ENCODE measurements at regions not wholly inside any gene's neighbourhood (a gene's known extent, or its start where the extent isn't known, plus 50 kb on each side); places are given as distances from the start of the nearest gene placed in this dataset.

DNA sequence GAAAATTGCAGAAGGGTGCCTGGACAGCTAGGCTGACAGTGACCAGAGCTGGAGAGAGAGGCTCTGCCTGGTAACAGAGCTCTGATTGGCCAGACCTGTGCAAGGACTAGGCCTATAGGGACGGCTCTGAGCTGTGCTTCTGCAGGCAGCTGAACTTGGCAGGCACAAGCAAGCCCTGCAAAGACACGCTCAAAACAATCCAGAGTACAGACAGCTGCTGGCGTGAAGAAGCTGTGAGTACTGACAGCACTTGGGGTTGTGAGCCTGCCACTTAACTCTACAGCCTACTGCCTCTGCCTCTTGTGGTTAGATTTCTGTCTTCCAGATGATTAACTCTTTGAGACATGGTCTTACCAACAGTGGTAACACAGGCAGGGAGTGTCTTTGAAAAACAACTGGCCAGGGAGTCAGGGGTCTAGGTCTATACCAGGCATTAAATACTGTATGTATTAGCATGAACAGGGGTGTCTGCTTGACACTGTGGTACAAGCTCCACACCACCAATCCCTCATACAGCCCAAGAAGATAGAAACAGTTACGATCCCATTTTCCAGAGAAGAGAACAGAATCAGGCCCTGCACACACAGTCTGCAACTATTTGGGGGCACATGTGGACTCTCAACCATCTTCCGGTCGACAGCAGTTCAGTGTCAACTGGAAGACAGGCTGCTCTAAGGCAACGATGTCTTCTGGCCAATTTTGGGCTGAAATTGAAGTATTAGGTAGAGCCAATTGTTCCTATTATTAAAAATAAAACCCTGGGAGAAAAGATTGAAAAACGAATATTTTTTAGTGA lies 568.4 kb downstream of the TNS1 start:
- DNase-seq, result peak; percentile 96

DNA sequence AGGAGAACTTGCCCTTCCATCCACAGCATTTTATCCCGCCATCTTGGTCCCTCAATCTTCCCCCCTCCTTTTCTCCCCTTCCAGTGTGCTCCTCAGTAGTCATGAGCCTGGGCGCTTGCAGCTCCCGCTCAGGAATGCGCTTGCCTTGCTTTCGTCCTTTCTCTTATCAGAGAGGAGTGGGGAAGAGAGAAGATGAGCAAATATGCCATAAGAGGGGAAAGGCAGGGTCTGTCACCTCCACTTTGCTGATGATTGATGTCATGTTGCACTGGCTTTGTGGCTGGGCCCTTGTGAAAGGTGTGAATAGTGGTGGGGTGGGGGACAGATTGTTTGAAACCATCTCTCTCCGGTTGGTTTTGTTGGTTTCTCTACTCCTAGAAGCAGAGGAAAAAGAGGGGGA lies 569.3 kb downstream of the TNS1 start:
- peak; percentile 35 for DNase-seq

DNA sequence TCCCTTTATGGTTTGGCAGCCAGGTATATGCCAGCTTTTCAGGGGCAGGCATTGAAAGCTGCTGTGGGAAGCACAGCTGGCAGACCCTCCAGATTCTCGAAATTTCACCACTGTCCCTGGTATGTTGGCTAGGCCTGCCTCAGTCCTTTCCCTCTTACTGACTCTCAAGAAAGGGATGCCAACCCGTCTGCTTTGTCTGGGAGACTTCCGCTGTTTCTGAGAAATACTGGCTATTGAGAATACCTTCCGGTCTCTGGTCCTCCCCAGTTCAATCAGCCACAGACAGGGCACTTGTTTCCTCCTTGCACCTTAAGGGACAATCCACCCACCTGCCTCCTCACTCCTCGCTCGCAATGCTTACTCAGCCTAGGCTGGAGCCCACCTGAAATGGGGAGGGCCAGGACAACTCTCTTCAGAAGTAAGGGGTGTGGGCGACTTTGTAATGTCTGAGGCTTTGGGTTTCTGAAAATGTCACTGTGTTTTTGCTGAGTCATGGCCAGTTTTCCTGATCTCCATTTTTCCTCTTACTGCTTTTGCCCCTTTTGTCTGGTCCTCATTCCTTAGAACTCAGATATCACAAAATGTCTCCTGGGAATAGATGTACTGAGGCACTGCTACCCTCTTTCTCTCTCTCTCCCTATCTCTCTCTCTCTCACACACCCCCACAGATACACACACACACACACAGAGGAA lies 571.1 kb downstream of the TNS1 start:
- DNase-seq, result no peak

DNA sequence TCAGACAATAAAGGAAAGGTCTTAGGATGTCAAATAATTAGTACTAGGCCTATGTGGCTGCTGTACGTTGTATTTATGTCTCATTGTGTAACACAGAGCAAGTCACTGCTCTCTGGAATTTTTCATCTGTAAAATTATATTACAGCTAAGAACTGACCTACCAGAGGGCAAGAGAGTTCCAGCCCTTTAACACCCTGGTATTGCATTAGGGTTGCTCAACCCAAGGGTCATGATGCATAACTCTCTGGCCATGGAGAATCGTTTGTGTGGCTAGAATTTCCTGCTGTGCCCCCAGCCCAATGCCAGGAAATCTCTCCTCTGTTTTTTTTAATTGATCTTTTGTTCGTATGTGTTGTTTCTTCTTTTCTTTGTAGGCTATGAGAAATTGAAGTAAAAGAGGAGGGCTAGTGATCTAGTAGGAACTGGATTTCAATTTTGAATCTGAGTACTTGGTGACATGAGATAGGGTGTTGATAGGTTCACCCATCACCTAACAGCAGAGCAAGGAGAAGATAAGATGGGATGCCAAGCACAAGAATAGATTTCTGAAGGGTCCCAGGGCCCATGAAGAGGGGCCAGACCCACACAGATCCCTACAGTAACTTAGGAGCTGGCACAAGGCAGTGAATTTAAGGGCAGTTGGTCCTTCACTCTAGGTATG lies 571.2 kb upstream of the TNP1 start:
- peak; percentile 17 for DNase-seq

DNA sequence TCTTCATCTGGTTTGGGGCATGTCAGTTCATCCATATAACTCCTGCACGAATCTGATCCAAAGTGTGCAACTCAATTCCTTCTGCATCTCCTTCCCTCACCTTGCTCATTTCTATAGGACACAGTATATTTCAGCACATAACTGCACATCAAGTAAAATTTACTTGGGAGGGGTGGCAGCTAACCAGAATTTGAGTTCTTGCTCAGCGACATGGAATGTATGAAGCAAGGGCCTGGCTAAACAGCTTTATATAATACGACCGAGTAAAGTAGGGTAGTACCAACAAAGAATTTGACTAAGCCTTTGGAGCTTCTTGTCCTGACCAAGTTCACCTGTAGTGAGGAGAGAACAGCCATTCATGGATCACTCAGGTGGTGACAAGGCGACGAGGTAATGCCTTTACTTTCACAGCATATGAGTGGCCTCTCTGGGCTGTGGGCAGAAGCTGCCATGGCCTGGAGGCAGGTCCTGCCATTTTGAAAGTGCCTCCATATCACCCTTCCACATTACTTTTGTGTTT lies 570.2 kb upstream of the TNP1 start:
- DNase-seq, result peak; percentile 44

DNA sequence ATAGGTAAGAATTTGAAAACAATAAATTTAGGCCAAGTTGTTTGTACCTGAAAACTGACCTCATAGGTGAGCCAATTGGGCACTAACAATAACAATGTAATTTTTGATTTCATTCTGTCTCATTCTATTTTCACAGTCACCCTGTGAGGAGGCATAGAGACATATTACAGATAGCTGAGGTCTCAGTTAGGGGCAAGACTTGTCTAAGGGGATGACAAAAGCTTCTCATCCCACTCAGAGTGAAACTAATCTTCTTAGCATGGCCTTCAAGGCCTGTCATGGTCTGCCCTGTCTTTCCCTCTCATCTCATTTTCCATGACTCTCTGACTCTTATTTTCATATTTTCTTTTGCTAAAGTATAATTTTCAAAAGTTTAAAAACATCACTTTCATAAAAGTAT lies 562.0 kb upstream of the TNP1 start:
- no peak for DNase-seq

DNA sequence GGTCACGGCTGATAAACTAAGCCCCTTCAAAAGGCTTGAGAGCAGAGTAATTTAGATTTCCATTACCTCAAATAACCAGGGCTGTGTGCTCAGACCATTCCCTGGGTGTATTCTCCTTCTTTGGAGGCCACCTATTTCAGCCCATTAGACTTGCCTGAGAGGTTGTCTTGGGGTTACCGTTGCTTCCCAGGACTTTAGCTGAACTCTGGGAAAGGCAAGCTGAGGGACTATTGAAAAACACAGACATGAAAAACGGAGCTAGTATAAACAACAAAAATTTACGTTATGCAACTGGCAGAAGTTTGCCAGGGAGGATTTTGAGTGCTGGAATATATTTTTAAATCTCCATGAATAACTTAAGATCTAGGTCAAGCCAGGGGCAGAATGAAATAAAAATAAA lies 561.0 kb upstream of the TNP1 start:
- no peak for DNase-seq

DNA sequence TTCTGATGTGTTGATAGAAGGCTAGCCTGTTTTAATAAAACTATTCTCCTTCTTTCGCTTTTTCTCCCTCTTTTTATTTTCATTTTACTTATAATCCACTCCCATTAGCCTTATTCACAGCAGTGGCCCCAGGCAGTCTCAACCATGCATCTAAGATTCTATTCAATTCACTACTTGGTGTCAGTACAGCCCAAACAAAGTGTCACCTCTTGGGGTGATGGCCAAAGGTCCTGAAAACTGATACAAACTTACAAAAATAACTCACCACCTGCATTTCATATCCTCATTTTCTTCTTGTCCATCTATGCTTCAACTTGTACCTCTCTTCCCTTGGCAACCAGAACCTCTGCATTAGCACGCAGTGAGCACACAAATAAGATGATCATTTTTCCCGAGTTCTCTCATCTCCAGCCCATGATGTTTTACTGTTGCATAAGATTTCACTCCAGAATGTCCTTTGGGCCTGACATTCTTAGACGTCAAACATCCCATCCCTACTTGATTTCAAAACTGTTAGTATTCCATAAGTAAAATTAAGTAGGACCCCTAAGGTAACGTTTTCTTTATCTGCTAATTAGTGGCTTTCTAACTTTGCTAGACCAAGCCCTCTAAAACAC lies 559.3 kb upstream of the TNP1 start:
- no peak for DNase-seq

DNA sequence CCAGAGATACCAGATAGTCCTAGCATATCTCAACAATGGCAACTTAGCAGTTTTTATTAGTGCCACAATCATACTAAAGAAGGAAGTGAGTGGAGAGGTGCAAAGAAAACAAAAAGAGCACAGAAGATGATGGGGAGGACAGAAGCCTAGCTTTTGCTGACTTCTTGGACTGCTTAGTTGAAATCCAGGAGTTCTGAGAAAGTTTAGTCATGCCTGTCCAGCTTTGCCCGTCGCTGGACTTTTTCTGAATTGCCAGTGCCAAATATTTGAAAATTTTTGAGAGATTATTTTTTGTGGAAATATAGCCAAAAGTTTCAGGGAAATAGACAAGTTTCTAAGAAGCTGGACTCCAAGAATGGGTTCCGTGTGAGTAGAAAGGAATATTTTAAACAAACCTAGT lies 558.7 kb upstream of the TNP1 start:
- no peak for DNase-seq

DNA sequence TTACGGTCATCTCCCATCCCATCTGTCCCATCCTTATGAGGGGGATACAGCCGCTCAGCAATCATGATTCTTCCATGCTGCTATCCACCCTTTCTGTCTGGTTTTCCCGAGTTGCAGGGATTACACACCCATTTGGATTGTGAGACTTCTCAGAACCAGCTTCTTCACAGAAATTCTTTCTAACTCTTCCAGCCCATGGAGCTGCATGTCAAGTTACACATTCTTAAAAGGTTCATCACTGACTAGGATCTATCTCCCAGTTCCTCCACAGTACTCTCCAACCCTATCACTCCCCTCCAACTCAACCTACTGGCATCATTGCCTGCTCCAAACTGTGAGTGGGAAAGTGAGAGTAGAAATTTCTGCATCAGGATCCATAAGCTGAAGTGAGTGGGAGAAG lies 558.2 kb upstream of the TNP1 start:
- DNase-seq, result peak; percentile 85

DNA sequence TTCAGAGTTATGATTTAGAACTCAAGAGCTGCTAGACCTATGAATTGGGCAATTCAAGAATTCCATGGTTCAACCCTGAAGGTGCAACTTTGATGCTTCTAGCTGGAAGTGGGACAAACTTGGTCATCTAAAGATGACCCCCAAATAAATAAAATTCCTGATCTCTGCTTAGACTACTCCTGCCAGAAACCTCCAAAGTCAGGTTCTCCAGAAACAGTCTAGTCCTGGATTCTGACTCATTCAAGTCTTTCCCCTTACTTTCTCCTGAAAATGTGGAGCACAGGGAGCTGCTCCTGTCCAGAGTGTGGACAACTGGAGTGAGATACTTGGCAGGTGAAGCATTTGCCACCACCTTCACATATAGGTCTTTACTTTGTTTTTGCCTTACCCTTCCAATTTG lies 557.7 kb upstream of the TNP1 start:
- DNase-seq, result peak; percentile 35

DNA sequence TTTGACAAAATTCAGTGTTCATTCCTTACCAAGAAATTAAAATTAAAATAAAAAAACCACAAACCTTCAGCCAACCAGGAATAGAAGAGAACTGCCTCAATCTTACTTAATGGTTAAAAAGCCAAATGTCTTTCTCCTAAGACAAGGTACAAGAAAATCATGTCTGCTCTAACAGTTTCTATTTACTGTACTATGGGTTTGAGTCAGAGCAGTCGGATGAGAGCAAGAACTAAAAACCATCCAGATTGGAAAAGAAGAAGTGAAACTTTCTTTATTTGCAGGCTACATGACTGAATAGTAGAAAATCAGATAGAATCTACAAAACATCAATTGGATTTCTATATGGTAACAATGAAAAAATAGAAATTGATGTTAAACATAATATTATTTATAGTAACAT lies 555.5 kb upstream of the TNP1 start:
- DNase-seq, result no peak

DNA sequence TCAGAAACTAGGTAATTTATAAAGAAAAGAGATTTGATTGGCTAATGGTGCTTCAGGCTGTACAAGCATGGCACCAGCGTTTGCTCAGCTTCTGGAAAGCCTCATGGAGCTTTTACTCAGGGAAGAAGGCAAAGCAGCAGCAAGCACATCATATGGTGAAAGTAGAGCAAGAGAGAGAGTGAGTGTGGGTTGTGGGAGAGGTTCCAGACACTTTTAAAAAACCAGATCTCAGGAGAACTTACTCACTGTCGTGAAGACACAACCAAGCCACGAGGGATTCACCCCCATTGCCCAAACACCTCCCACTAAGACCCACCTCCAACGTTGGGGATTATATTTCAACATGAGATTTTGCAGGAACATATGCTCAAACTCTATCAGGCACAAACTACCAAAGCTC lies 554.6 kb upstream of the TNP1 start:
- DNase-seq, result no peak

DNA sequence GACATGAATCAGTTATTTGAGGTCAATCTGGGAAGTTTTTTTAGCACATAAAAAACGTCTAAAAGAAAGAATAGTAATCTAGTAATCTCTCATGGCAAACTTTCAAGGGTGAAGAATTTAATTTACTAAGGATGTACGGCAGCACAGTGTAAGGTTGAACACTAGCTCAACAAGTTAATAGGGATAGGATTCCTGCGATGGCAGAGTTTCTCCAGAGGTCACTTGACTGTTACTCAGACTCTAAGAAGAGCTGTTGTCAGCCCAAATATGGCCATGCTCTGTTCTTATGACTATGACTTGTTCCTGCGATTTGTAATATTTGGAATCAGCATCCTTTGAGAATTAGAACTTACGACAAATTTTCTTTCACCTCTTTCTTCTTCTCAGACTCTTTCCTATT lies 553.3 kb upstream of the TNP1 start:
- DNase-seq, result peak; percentile 70

DNA sequence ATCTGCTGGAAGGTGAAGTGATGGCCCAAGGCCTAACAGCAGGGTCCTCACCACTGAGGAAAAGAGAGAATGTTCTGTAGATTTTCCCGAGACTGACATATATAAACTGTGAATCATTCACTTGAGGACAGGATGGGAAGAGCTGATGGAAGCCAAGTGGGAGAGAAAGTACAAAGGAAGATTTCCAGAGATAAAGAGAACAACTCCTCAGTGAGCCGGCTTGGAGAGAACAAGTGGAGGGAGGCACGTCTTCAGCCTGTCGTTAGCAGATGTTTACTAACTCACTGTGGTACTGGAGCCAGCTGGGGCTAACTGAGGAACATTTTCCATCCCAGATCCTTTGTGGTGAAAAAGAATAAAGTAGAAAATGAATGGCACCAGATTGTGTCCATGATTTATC lies 552.9 kb upstream of the TNP1 start:
- peak; percentile 71 for DNase-seq

DNA sequence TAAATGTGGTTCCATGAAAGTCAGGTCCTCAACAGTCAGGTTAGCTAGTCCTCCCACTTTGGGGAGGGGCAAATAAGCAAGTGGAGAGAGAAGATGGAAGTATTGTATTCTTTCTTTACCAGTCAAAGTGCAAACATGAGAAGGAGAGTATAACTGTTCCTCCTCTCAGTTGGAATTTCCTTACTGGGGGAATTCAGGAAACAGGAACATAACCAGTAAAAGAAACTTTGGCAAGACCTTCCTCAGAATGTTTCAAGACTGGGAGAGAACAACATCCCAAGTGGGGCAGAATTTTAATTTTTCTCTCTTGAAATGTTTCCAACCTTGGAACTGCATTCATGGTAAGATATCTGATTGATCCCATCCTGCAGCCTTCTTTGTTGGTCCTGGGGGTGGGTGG lies 552.4 kb upstream of the TNP1 start:
- DNase-seq, result no peak

DNA sequence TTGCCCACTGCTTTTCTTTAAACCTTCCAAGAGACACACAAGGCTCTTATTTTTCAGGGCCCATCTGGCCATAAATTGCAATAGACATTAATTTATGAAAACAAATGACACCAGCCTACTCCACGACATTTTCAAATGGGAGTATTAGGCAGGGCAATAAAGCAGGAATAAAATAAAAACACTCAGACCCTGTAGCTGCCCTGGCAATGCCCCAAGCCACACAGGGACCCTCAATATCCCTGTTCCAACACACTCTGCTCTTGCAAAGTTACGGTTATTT lies 550.8 kb upstream of the TNP1 start:
- DNase-seq, result no peak

DNA sequence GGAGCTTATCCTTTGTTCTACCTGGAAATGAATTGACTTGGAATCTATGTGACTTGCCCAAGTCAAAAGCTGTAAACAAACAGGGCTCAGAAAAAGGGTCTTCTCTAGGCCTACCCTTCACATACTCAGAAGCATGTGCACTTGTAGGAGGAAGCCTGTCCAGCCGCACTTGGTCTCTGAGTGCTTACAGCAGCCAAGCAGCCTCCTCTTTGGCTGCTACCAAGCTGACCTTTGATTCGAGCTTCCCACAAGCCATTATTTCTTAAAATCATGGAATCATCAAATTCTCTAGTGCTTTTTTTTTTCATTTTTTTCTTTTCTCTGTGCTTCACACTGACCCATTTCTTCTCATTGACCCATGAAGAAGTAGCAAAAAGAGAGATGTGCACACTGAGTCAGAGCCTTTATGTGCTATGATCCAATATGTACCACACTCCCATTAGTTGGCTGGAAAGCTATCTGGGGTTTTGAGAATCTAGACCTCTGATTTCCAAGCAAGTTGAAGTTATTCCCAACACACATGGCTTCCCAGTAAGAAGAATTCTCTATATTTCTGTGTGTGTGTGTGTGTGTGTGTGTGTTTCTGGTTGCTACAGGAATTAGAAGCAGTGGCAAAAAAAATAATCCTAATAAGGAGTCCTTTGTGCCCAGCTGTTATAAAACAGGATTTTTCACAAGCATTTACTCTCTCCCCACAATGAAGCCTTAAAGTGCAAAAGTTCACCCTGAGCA lies 550.3 kb upstream of the TNP1 start:
- DNase-seq, result no peak

DNA sequence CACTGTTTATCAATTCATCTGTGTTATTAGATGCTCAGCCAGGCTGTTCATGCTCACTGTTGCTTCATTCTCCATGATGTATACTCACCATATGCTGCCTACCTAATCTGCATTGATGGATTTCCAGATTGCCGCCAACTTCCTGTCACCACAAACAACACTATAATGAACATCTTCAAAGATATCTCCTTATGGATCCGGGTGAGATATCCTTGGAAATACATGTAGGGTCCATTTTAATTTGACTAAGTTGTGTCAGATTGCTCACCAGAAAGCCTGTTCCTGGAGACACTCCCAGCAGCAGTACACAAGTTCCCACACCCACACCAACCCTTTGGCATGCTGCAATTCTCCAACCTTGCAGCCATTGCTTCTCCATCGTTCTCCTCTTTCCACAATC lies 547.5 kb upstream of the TNP1 start:
- peak; percentile 37 for DNase-seq

DNA sequence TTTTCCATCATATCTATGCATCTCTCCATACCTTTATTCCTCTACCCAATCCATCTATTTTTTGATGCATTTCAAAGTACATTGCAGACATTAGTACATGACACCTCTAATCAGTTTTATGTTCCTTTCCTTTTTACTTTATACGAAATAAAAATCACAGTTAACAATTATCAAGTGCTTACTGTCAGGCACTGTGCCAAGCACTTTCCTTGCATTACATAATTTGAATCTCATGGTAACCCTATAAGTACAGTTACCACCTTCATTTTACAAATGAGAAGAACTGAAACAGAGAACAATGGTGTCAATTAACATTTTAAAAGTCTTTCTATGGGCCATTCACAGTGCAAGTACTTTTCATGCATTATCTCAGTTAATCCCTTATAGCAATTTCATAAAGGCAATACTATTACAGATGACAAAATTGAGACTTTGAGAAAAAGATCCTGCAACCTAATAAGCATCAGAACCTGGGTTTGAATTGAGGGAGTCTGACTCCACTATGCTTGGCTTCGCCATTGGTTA lies 544.4 kb upstream of the TNP1 start:
- no peak for DNase-seq

DNA sequence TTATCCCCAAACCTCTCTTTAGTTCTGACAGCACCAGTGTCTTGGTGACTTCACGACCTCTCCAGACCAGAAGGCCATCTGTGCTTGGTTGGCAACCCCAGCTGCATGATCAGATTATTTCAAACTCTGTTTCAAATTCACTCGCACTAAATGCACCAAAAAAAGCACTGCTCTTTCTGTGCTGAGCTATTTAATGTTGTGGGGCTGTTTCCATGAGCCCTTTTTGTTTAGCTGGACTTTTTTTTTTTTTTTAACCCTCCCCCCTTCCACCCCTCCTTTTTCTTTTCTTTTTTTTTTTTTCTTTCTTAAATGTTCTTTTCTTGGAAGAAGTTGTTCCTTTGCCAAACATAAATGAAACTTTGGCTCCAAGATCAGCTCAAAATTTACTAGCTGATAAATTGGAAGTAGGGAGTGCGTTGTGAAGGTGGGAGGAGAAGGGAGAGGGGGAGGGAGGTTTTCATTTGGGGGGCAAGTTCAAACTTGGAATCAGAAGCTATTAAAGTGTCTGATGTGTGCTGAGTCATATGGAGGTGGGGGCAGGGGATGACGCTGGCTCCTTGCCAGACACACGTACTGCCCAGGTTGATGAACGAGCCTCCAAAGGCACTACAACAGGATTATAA lies 543.0 kb upstream of the TNP1 start:
- peak; percentile 33 for DNase-seq

DNA sequence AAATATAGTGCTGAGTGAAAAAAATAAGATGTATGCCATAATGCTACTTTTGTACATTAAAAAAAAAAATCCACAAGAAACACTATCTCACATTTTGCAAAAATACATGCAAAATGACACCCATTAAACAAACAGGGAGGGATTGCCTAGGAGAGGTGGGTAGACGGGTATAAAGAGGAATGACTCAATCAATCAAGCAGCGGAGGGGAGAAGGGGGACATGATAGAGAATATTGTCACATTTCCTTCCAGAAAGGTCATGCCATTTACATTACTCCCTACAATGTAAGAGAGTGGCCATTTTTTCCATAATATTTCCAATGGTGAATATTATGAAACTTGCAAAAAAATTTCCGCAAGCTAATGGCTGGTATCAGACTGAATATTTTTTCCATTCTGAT lies 542.3 kb upstream of the TNP1 start:
- DNase-seq, result no peak

Data from fibroblast of skin of right quadriceps (primary cell).